Mesendoderm (in vitro differentiated cells): ENCODE measurements at regions not wholly inside any gene's neighbourhood (a gene's known extent, or its start where the extent isn't known, plus 50 kb on each side); places are given as distances from the start of the nearest gene placed in this dataset.

Source experiments
- DNase-seq: peaks from one replicate; pipeline ENCODE4 v3.0.0; 2013
- H2AK5ac ChIP-seq: 2 replicates; pipeline ENCODE4 v1.6.1; 2013; ENCODE audit warnings: low read length, inconsistent platforms
- H2BK120ac ChIP-seq: 2 replicates; pipeline ENCODE4 v1.6.1; 2013; ENCODE audit warnings: low read depth, mild to moderate bottlenecking, low read length, moderate library complexity, mixed read lengths
- H2BK15ac ChIP-seq: replicated peaks from 2 replicates; pipeline ENCODE4 v1.6.1; 2013; ENCODE audit warnings: low read depth, mild to moderate bottlenecking, moderate library complexity
- H2BK5ac ChIP-seq: 2 replicates; pipeline ENCODE4 v1.6.1; 2013; ENCODE audit warnings: low read length, inconsistent platforms
- H3K18ac ChIP-seq: 2 replicates; pipeline ENCODE4 v1.6.1; 2013; ENCODE audit warnings: mild to moderate bottlenecking, low read length, mixed read lengths
- H3K23ac ChIP-seq: one replicate; pipeline ENCODE4 v1.6.1; 2013; ENCODE audit warnings: low read length
- H3K27ac ChIP-seq: 2 replicates; pipeline ENCODE4 v1.5.1; 2013; ENCODE audit warnings: low read depth, mild to moderate bottlenecking, inconsistent platforms, low read length, moderate library complexity
- H3K27me3 ChIP-seq: 2 replicates; pipeline ENCODE4 v1.6.1; 2013; ENCODE audit warnings: low read length, control low read depth, mild to moderate bottlenecking, inconsistent platforms; ENCODE audit not compliant: insufficient read depth, poor library complexity
- H3K36me3 ChIP-seq: 2 replicates; pipeline ENCODE4 v1.6.1; 2013; ENCODE audit warnings: low read length, inconsistent platforms; ENCODE audit not compliant: control insufficient read depth, insufficient read depth
- H3K4ac ChIP-seq: one replicate; pipeline ENCODE4 v1.6.1; 2013; ENCODE audit warnings: low read depth, mild to moderate bottlenecking, low read length, moderate library complexity
- H3K4me1 ChIP-seq: 2 replicates; pipeline ENCODE4 v1.6.1; 2013; ENCODE audit warnings: low read depth, low read length, inconsistent platforms; ENCODE audit not compliant: control insufficient read depth
- H3K4me2 ChIP-seq: 2 replicates; pipeline ENCODE4 v1.6.1; 2013; ENCODE audit warnings: low read length
- H3K4me3 ChIP-seq: 2 replicates; pipeline ENCODE4 v1.5.1; 2013; ENCODE audit warnings: mild to moderate bottlenecking, low read length
- H3K56ac ChIP-seq: one replicate; pipeline ENCODE4 v1.6.1; 2013; ENCODE audit warnings: low read length
- H3K79me1 ChIP-seq: 2 replicates; pipeline ENCODE4 v1.6.1; 2013; ENCODE audit warnings: low read length, inconsistent platforms
- H3K79me2 ChIP-seq: 2 replicates; pipeline ENCODE4 v1.6.1; 2013; ENCODE audit warnings: mild to moderate bottlenecking, low read length; ENCODE audit not compliant: control insufficient read depth, insufficient read depth
- H3K9ac ChIP-seq: 2 replicates; pipeline ENCODE4 v1.6.1; 2013; ENCODE audit warnings: low read length, inconsistent platforms
- H4K5ac ChIP-seq: one replicate; pipeline ENCODE4 v1.6.1; 2013; ENCODE audit warnings: low read length
- H4K8ac ChIP-seq: one replicate; pipeline ENCODE4 v1.6.1; 2013; ENCODE audit warnings: low read depth, mild to moderate bottlenecking, control low read depth, low read length, moderate library complexity
- WGBS: extraction: QIAGEN DNeasy Blood & Tissue Kit; methylation state at CpG from one replicate; pipeline ENCODE4 v1.1.7; 2013; ENCODE audit warnings: low lambda C conversion rate, missing lambda C conversion rate; ENCODE audit not compliant: insufficient coverage; ENCODE audit errors: extremely low coverage; 5-methylcytosine and 5-hydroxymethylcytosine counted together

GRCh38 chr3:170724599-170725280 lies 138.9 kb upstream of the SLC7A14 start:
- WGBS = no CpG with 5 or more reads among the region's 1 CpG
- Histone ChIP-seq H2BK5ac (no peak overlapping the region), H3K4me1 (peaks cover 3% of the 10 kb centered on the region), H2BK120ac (no peak overlapping the region), H3K23ac (no peak overlapping the region), H4K5ac (no peak overlapping the region), H3K9ac (no peak overlapping the region), H3K18ac (no peak overlapping the region), H3K27ac (no peak overlapping the region), H3K79me2 (no peaks in the 10 kb centered on the region), H3K4me2 (no peak overlapping the region), H2AK5ac (no peak overlapping the region), H3K56ac (no peak overlapping the region), H3K36me3 (no peaks in the 10 kb centered on the region), H3K27me3 (no peaks in the 10 kb centered on the region), H4K8ac (no peak overlapping the region), H3K4ac (no peak overlapping the region), H3K4me3 (no peak overlapping the region), H3K79me1 (no peaks in the 10 kb centered on the region), H2BK15ac (no peak overlapping the region)
- DNase-seq = peak; percentile 23

GRCh38 chr3:170723241-170723640 lies 137.4 kb upstream of the SLC7A14 start:
- Histone ChIP-seq H4K5ac (no peak overlapping the region), H3K4me2 (no peak overlapping the region), H3K23ac (no peak overlapping the region), H3K9ac (no peak overlapping the region), H4K8ac (no peak overlapping the region), H3K79me2 (no peaks in the 10 kb centered on the region), H2BK15ac (no peak overlapping the region), H3K27me3 (no peaks in the 10 kb centered on the region), H2BK5ac (no peak overlapping the region), H3K4ac (no peak overlapping the region), H2BK120ac (no peak overlapping the region), H3K36me3 (no peaks in the 10 kb centered on the region), H3K27ac (no peak overlapping the region), H2AK5ac (no peak overlapping the region), H3K4me1 (peaks cover 3% of the 10 kb centered on the region), H3K56ac (no peak overlapping the region), H3K4me3 (no peak overlapping the region), H3K79me1 (no peaks in the 10 kb centered on the region), H3K18ac (no peak overlapping the region)
- DNase-seq = no peak
- WGBS = no CpG with 5 or more reads among the region's 1 CpG

- Histone ChIP-seq H3K4me2 (no peak overlapping the region), H3K79me2 (no peaks in the 10 kb centered on the region), H3K27ac (no peak overlapping the region), H3K36me3 (no peaks in the 10 kb centered on the region), H4K8ac (no peak overlapping the region), H3K56ac (no peak overlapping the region), H3K4ac (no peak overlapping the region), H3K4me3 (no peak overlapping the region), H2AK5ac (no peak overlapping the region), H3K9ac (no peak overlapping the region), H3K79me1 (no peaks in the 10 kb centered on the region), H2BK120ac (no peak overlapping the region), H2BK15ac (no peak overlapping the region), H3K23ac (no peak overlapping the region), H3K18ac (no peak overlapping the region), H4K5ac (no peak overlapping the region), H2BK5ac (no peak overlapping the region), H3K4me1 (peaks cover 3% of the 10 kb centered on the region), H3K27me3 (no peaks in the 10 kb centered on the region)
- DNase-seq = no peak
Observed at GRCh38 chr3:170721563-170721962, 135.7 kb upstream of the SLC7A14 start.

- no peak overlapping the region for H3K9ac ChIP-seq
- no peak overlapping the region for H2BK5ac ChIP-seq
- no CpG with 5 or more reads among the region's 1 CpG for WGBS
- no peak overlapping the region for H2AK5ac ChIP-seq
- H3K23ac ChIP-seq = no peak overlapping the region
- H3K27ac ChIP-seq = no peak overlapping the region
- no peak overlapping the region for H3K4me3 ChIP-seq
- no peak overlapping the region for H3K4ac ChIP-seq
- no peak overlapping the region for H3K56ac ChIP-seq
- H3K36me3 ChIP-seq = no peaks in the 10 kb centered on the region
- no peaks in the 10 kb centered on the region for H3K4me1 ChIP-seq
- no peak for DNase-seq
- no peak overlapping the region for H3K18ac ChIP-seq
- no peak overlapping the region for H3K4me2 ChIP-seq
- H4K5ac ChIP-seq = no peak overlapping the region
- H3K27me3 ChIP-seq = no peaks in the 10 kb centered on the region
- H2BK15ac ChIP-seq = no peak overlapping the region
- H3K79me1 ChIP-seq = no peaks in the 10 kb centered on the region
- H4K8ac ChIP-seq = no peak overlapping the region
- no peak overlapping the region for H2BK120ac ChIP-seq
- H3K79me2 ChIP-seq = no peaks in the 10 kb centered on the region
Observed at GRCh38 chr3:170719300-170719699, 133.4 kb upstream of the SLC7A14 start.

DNA sequence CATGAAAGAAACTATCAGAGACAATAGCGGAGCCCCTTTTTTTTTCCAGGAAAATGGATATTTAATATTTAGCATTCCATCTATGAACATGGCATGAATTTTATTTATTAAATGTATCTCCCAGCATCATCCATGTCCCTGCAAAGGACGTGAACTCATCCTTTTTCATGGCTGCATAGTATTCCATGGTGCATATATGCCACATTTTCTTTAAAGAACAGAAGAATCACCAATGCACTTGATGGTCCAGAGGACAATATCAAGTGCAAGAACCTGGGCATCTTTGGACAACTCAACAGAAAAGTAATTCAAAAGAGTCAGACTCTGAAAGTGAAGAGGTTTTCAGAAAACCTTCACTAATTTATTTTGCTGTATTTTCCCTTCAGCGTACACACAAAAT lies 133.0 kb upstream of the SLC7A14 start:
- H2BK120ac ChIP-seq = no peak overlapping the region
- no peak overlapping the region for H2AK5ac ChIP-seq
- no peak overlapping the region for H3K9ac ChIP-seq
- H3K36me3 ChIP-seq = no peaks in the 10 kb centered on the region
- H2BK15ac ChIP-seq = no peak overlapping the region
- no peak overlapping the region for H3K4me3 ChIP-seq
- no peak overlapping the region for H3K23ac ChIP-seq
- H3K79me2 ChIP-seq = no peaks in the 10 kb centered on the region
- H3K27ac ChIP-seq = no peak overlapping the region
- H2BK5ac ChIP-seq = no peak overlapping the region
- H3K4ac ChIP-seq = no peak overlapping the region
- WGBS = no CpG with 5 or more reads among the region's 3 CpGs
- H3K27me3 ChIP-seq = no peaks in the 10 kb centered on the region
- no peak overlapping the region for H4K8ac ChIP-seq
- H3K79me1 ChIP-seq = no peaks in the 10 kb centered on the region
- DNase-seq = no peak
- no peak overlapping the region for H3K4me2 ChIP-seq
- H3K18ac ChIP-seq = no peak overlapping the region
- H3K56ac ChIP-seq = no peak overlapping the region
- no peaks in the 10 kb centered on the region for H3K4me1 ChIP-seq
- H4K5ac ChIP-seq = no peak overlapping the region
